CD8-positive, alpha-beta memory T cell (primary cell): ENCODE measurements at regions not wholly inside any gene's neighbourhood (a gene's known extent, or its start where the extent isn't known, plus 50 kb on each side); places are given as distances from the start of the nearest gene placed in this dataset.

ENCODE experiments used
- CTCF ChIA-PET: fragments of 350-600 bp; sonication (Branson Sonifier 250); formaldehyde crosslinking; loops from one replicate; lab custom pipeline; 2021; ENCODE audit warnings: antibody characterized with exemption; lab: Charles Lee
- POLR2A ChIA-PET: fragments of 350-600 bp; sonication (Branson Sonifier 250); formaldehyde crosslinking; loops from one replicate; lab custom pipeline; 2021; ENCODE audit warnings: antibody characterized with exemption; lab: Charles Lee
- DNase-seq, 5 donors: peaks; one replicate each; pipeline versions ENCODE4 v3.0.0 to v3.0.0-alpha.2; 2020 to 2022; ENCODE audit warnings: mixed read lengths in 1 of 5
- H3K27ac ChIP-seq: one replicate; pipeline ENCODE4 v1.7.0; 2013; ENCODE audit warnings: low read depth, mild to moderate bottlenecking, low read length, moderate library complexity
- H3K27me3 ChIP-seq: 2 replicates; pipeline ENCODE4 v1.7.0; 2013; ENCODE audit warnings: low read length, mild to moderate bottlenecking; ENCODE audit not compliant: insufficient read depth, poor library complexity, severe bottlenecking
- H3K36me3 ChIP-seq: 2 replicates; pipeline ENCODE4 v1.7.0; 2013; ENCODE audit warnings: mild to moderate bottlenecking, low read length, moderate library complexity; ENCODE audit not compliant: insufficient read depth
- H3K4me1 ChIP-seq: 2 replicates; pipeline ENCODE4 v1.7.0; 2013; ENCODE audit warnings: mild to moderate bottlenecking, low read length, moderate library complexity; ENCODE audit not compliant: insufficient read depth
- H3K4me3 ChIP-seq: 2 replicates; pipeline ENCODE4 v1.7.0; 2013; ENCODE audit warnings: mild to moderate bottlenecking, low read length
- H3K9me3 ChIP-seq: 2 replicates; pipeline ENCODE4 v1.7.0; 2013; ENCODE audit warnings: mild to moderate bottlenecking, low read length
- H3K27ac Mint-ChIP-seq, 8 donors: one replicate each; pipeline ENCODE4 v1.8.0; 2020 to 2021; ENCODE audit warnings: mixed read lengths in 8 of 8, mild to moderate bottlenecking in 6 of 8, inconsistent platforms in 3 of 8, moderate library complexity in 3 of 8
- H3K27me3 Mint-ChIP-seq, 2 donors: one replicate each; pipeline ENCODE4 v1.8.0; 2020 to 2021; ENCODE audit warnings: mixed read lengths in 2 of 2, mild to moderate bottlenecking in 1 of 2, moderate library complexity in 1 of 2
- H3K36me3 Mint-ChIP-seq, 3 donors: one replicate each; pipeline ENCODE4 v1.8.0; 2020 to 2021; ENCODE audit warnings: mixed read lengths in 3 of 3, inconsistent platforms in 1 of 3, mild to moderate bottlenecking in 1 of 3
- H3K4me1 Mint-ChIP-seq, 3 donors: one replicate each; pipeline ENCODE4 v1.8.0; 2020 to 2021; ENCODE audit warnings: mixed read lengths in 3 of 3, inconsistent platforms in 1 of 3, mild to moderate bottlenecking in 1 of 3
- H3K4me3 Mint-ChIP-seq, 7 donors: one replicate each; pipeline ENCODE4 v1.8.0; 2020 to 2021; ENCODE audit warnings: mixed read lengths in 7 of 7, mild to moderate bottlenecking in 6 of 7, moderate library complexity in 4 of 7, inconsistent platforms in 2 of 7
- H3K9me3 Mint-ChIP-seq, 5 donors: one replicate each; pipeline ENCODE4 v1.8.0; 2020 to 2022; ENCODE audit warnings: mixed read lengths in 5 of 5, mild to moderate bottlenecking in 3 of 5, moderate library complexity in 2 of 5, inconsistent platforms in 1 of 5

GRCh38 chr1:101474039-101474665 lies 237.3 kb downstream of the S1PR1 start:
- H3K27ac Mint-ChIP-seq, result no peak overlapping the region
- H3K27me3 ChIP-seq, result no peaks in the 10 kb centered on the region
- no peak overlapping the region for H3K27ac ChIP-seq
- ChIA-PET CTCF (no interaction called here), POLR2A (no interaction called here)
- no peak for DNase-seq
- H3K27me3 Mint-ChIP-seq, result peaks cover 0 to 15% of the 10 kb centered on the region in 2 donors
- H3K4me3 Mint-ChIP-seq, result no peak overlapping the region
- H3K4me1 ChIP-seq, result no peaks in the 10 kb centered on the region
- peaks cover 0 to 9% (median 0%) of the 10 kb centered on the region in 3 donors for H3K4me1 Mint-ChIP-seq
- no peak overlapping the region for H3K4me3 ChIP-seq
- peaks cover 17 to 21% (median 18%) of the 10 kb centered on the region in 5 donors for H3K9me3 Mint-ChIP-seq
- H3K36me3 Mint-ChIP-seq, result peaks cover 2 to 25% (median 4%) of the 10 kb centered on the region in 3 donors
- H3K36me3 ChIP-seq, result no peaks in the 10 kb centered on the region
- H3K9me3 ChIP-seq, result no peaks in the 10 kb centered on the region

- ChIA-PET CTCF (interaction anchor here (1.3 kb wide), 1 partner anchor 29 kb away, joined by 4 read pairs; no protein-coding TSS in a partner anchor), POLR2A (no interaction called here)
- Mint-ChIP-seq H3K36me3 (peaks cover 2 to 16% (median 4%) of the 10 kb centered on the region in 3 donors), H3K9me3 (peaks cover 12 to 14% (median 13%) of the 10 kb centered on the region in 5 donors), H3K4me1 (peaks cover 0 to 9% (median 0%) of the 10 kb centered on the region in 3 donors), H3K27ac (no peak overlapping the region), H3K4me3 (no peak overlapping the region), H3K27me3 (peaks cover 2 to 8% of the 10 kb centered on the region in 2 donors)
- Histone ChIP-seq H3K27ac (no peak overlapping the region), H3K27me3 (no peaks in the 10 kb centered on the region), H3K36me3 (no peaks in the 10 kb centered on the region), H3K4me1 (no peaks in the 10 kb centered on the region), H3K9me3 (no peaks in the 10 kb centered on the region), H3K4me3 (no peak overlapping the region)
- no peak for DNase-seq
Measured at GRCh38 chr1:101476541-101476940, 239.7 kb downstream of the S1PR1 start.

GRCh38 chr1:101479945-101480344 lies 243.1 kb downstream of the S1PR1 start:
- ChIA-PET CTCF (no interaction called here), POLR2A (no interaction called here)
- DNase-seq, result no peak
- Histone ChIP-seq H3K27me3 (no peaks in the 10 kb centered on the region), H3K36me3 (no peaks in the 10 kb centered on the region), H3K4me3 (no peak overlapping the region), H3K27ac (no peak overlapping the region), H3K4me1 (no peaks in the 10 kb centered on the region), H3K9me3 (no peaks in the 10 kb centered on the region)
- H3K27me3 Mint-ChIP-seq, result peaks cover 3 to 7% of the 10 kb centered on the region in 2 donors
- no peak overlapping the region for H3K4me3 Mint-ChIP-seq
- H3K36me3 Mint-ChIP-seq, result peaks cover 0 to 3% (median 0%) of the 10 kb centered on the region in 3 donors
- H3K27ac Mint-ChIP-seq, result no peak overlapping the region
- peaks cover 0 to 9% (median 0%) of the 10 kb centered on the region in 3 donors for H3K4me1 Mint-ChIP-seq
- no peaks in the 10 kb centered on the region for H3K9me3 Mint-ChIP-seq

- no peak overlapping the region for H3K4me3 Mint-ChIP-seq
- no peaks in the 10 kb centered on the region for H3K4me1 Mint-ChIP-seq
- CTCF ChIA-PET, result no interaction called here
- Histone ChIP-seq H3K9me3 (no peaks in the 10 kb centered on the region), H3K4me3 (no peak overlapping the region), H3K36me3 (no peaks in the 10 kb centered on the region), H3K27ac (no peak overlapping the region), H3K4me1 (no peaks in the 10 kb centered on the region), H3K27me3 (no peaks in the 10 kb centered on the region)
- POLR2A ChIA-PET, result no interaction called here
- peaks cover 3 to 4% of the 10 kb centered on the region in 2 donors for H3K27me3 Mint-ChIP-seq
- no peaks in the 10 kb centered on the region for H3K9me3 Mint-ChIP-seq
- no peak for DNase-seq
- no peak overlapping the region for H3K27ac Mint-ChIP-seq
- H3K36me3 Mint-ChIP-seq, result no peaks in the 10 kb centered on the region
Measured at GRCh38 chr1:101482306-101482705, 245.5 kb downstream of the S1PR1 start.

GRCh38 chr1:101483982-101484688 lies 247.3 kb downstream of the S1PR1 start:
- POLR2A ChIA-PET, result no interaction called here
- Histone ChIP-seq H3K4me3 (no peak overlapping the region), H3K9me3 (no peaks in the 10 kb centered on the region), H3K27me3 (no peaks in the 10 kb centered on the region), H3K4me1 (no peaks in the 10 kb centered on the region), H3K27ac (no peak overlapping the region), H3K36me3 (no peaks in the 10 kb centered on the region)
- no peak for DNase-seq
- CTCF ChIA-PET, result interaction anchor here (1.4 kb wide), 1 partner anchor 22 kb away, joined by 4 read pairs; no protein-coding TSS in a partner anchor
- H3K27ac Mint-ChIP-seq, result no peak overlapping the region
- H3K4me3 Mint-ChIP-seq, result no peak overlapping the region
- no peaks in the 10 kb centered on the region for H3K4me1 Mint-ChIP-seq
- peaks cover 0 to 3% (median 0%) of the 10 kb centered on the region in 3 donors for H3K36me3 Mint-ChIP-seq
- H3K9me3 Mint-ChIP-seq, result peaks cover 0 to under 1% (median 0%) of the 10 kb centered on the region in 5 donors
- H3K27me3 Mint-ChIP-seq, result peaks cover 3 to 4% of the 10 kb centered on the region in 2 donors

GRCh38 chr1:101484689-101485338 lies 248.0 kb downstream of the S1PR1 start:
- ChIA-PET POLR2A (no interaction called here), CTCF (interaction anchor here (1.4 kb wide), 1 partner anchor 21 kb away, joined by 4 read pairs; no protein-coding TSS in a partner anchor)
- Histone ChIP-seq H3K27ac (no peak overlapping the region), H3K4me3 (no peak overlapping the region), H3K4me1 (no peaks in the 10 kb centered on the region), H3K36me3 (no peaks in the 10 kb centered on the region), H3K9me3 (no peaks in the 10 kb centered on the region), H3K27me3 (no peaks in the 10 kb centered on the region)
- Mint-ChIP-seq H3K36me3 (peaks cover 0 to 7% (median 0%) of the 10 kb centered on the region in 3 donors), H3K27ac (no peak overlapping the region), H3K9me3 (peaks cover 0 to 7% (median 6%) of the 10 kb centered on the region in 5 donors), H3K4me3 (no peak overlapping the region), H3K27me3 (peaks cover 7% of the 10 kb centered on the region in 2 donors), H3K4me1 (no peaks in the 10 kb centered on the region)
- no peak for DNase-seq

- POLR2A ChIA-PET, result no interaction called here
- no peak overlapping the region for H3K4me3 Mint-ChIP-seq
- H3K4me1 Mint-ChIP-seq, result no peaks in the 10 kb centered on the region
Measured at GRCh38 chr1:101485712-101486111, 248.9 kb downstream of the S1PR1 start.

More at GRCh38 chr1:101485712-101486111, 248.9 kb downstream of the S1PR1 start:
- H3K9me3 ChIP-seq, result no peaks in the 10 kb centered on the region
- no peaks in the 10 kb centered on the region for H3K36me3 ChIP-seq
- H3K4me1 ChIP-seq, result no peaks in the 10 kb centered on the region
- H3K27ac ChIP-seq, result no peak overlapping the region
- Mint-ChIP-seq H3K27ac (no peak overlapping the region), H3K36me3 (peaks cover 0 to 10% (median 0%) of the 10 kb centered on the region in 3 donors), H3K27me3 (peaks cover 7 to 11% of the 10 kb centered on the region in 2 donors), H3K9me3 (peaks cover 0 to 12% (median 10%) of the 10 kb centered on the region in 5 donors)
- no peak overlapping the region for H3K4me3 ChIP-seq
- no peaks in the 10 kb centered on the region for H3K27me3 ChIP-seq
- no peak for DNase-seq
- CTCF ChIA-PET, result interaction anchor here (1.4 kb wide), 1 partner anchor 21 kb away, joined by 4 read pairs; no protein-coding TSS in a partner anchor
